Calu3 (cell line): ENCODE measurements at regions not wholly inside any gene's neighbourhood (a gene's known extent, or its start where the extent isn't known, plus 50 kb on each side); places are given as distances from the start of the nearest gene placed in this dataset.

ENCODE experiments used
- BruUV-seq: library from RNA; stranded (reverse); fragments of 400-500 nt; replicated peaks from 2 replicates; lab custom pipeline; 2021; lab: Mats Ljungman, UMichigan
- CTCF ChIA-PET: fragments of 300-600 bp; sonication (Branson Sonifier 250); formaldehyde crosslinking; loops from one replicate; lab custom pipeline; 2022; ENCODE audit warnings: antibody characterized with exemption; lab: Charles Lee
- DNase-seq: peaks from one replicate; pipeline ENCODE4 v3.0.0; 2022
- H3K27ac Mint-ChIP-seq: one replicate; pipeline ENCODE4 v1.8.0; 2022; ENCODE audit warnings: mixed read lengths; ENCODE audit not compliant: unreplicated experiment
- H3K27me3 Mint-ChIP-seq: one replicate; pipeline ENCODE4 v1.8.0; 2022; ENCODE audit warnings: mixed read lengths; ENCODE audit not compliant: unreplicated experiment
- H3K36me3 Mint-ChIP-seq: one replicate; pipeline ENCODE4 v1.8.0; 2022; ENCODE audit warnings: mild to moderate bottlenecking, moderate library complexity, mixed read lengths; ENCODE audit not compliant: insufficient read depth, unreplicated experiment
- H3K4me1 Mint-ChIP-seq: one replicate; pipeline ENCODE4 v1.8.0; 2022; ENCODE audit warnings: mild to moderate bottlenecking, low read depth, mixed read lengths; ENCODE audit not compliant: unreplicated experiment
- H3K4me3 Mint-ChIP-seq: one replicate; pipeline ENCODE4 v1.8.0; 2022; ENCODE audit warnings: mild to moderate bottlenecking, low read depth, moderate library complexity, mixed read lengths; ENCODE audit not compliant: unreplicated experiment
- H3K9me3 Mint-ChIP-seq: one replicate; pipeline ENCODE4 v1.8.0; 2022; ENCODE audit warnings: low read depth, mixed read lengths; ENCODE audit not compliant: unreplicated experiment
- intact Hi-C: fragments of 100-400 bp; cut with micrococcal nuclease; formaldehyde crosslinking; loops from one replicate; pipeline ENCODE4 v1.10.0; 2022; ENCODE audit not compliant: unreplicated experiment
- TF ChIP-seq, protein P1 (sequence below): fragments of 200-600 bp; IDR thresholded peaks from one replicate; pipeline ENCODE4 v1.8.0; 2022; ENCODE audit warnings: antibody characterized with exemption; ENCODE audit not compliant: unreplicated experiment

DNA sequence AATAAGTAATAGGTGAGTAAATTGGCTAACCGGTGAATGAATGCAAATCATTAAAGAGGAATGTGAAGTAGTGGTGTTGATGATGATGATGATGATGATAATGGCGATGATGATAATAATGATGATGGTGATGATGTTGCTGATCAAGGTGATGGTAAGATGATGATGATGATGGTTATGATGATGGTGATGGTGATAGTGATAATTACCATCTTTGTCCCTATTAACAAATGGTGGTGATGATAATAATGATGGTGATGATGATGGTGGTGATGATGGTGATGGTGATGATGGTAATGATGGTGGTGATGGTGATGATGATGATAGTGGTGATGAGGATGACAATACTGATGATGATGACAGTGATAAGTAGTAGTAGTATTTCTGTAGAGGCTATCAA, 452.6 kb downstream of the ZNF536 start:
- Mint-ChIP-seq H3K27me3 (no peaks in the 10 kb centered on the region), H3K4me3 (no peak overlapping the region), H3K9me3 (peaks cover 15% of the 10 kb centered on the region), H3K4me1 (no peaks in the 10 kb centered on the region), H3K27ac (no peak overlapping the region), H3K36me3 (no peaks in the 10 kb centered on the region)
- no TSS peak for BruUV-seq
- TF ChIP-seq, protein P1, sequence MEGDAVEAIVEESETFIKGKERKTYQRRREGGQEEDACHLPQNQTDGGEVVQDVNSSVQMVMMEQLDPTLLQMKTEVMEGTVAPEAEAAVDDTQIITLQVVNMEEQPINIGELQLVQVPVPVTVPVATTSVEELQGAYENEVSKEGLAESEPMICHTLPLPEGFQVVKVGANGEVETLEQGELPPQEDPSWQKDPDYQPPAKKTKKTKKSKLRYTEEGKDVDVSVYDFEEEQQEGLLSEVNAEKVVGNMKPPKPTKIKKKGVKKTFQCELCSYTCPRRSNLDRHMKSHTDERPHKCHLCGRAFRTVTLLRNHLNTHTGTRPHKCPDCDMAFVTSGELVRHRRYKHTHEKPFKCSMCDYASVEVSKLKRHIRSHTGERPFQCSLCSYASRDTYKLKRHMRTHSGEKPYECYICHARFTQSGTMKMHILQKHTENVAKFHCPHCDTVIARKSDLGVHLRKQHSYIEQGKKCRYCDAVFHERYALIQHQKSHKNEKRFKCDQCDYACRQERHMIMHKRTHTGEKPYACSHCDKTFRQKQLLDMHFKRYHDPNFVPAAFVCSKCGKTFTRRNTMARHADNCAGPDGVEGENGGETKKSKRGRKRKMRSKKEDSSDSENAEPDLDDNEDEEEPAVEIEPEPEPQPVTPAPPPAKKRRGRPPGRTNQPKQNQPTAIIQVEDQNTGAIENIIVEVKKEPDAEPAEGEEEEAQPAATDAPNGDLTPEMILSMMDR = no peak
- CTCF ChIA-PET = no interaction called here
- DNase-seq = no peak
- intact Hi-C loops = no loop called here

DNA sequence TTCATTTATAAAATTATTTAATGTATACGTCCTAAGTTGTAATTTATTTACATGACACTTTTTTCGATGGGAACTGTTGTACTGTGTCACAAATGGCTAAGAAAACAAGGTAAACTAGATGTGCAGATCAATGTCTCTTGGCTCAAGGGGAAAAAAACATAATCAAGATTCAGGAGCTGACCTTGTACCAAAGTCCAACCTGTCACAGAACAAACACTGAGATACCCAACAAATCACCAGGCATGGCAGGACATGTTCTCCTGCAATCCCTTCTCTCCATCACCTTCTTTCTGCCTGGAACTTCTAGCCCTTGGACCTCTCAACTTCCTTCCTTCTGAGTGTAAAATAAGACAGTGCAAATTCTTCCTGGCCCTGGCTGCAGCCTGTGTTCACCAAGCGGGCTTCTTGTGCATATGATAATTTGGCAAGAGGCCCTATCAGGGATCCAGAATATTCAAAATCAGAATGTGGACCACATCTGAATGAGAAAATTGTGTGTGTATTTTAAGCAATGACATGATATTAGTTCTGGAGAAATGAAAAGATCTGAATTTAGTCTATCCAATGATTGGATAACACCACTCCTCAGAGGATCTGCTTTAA, 445.9 kb downstream of the ZNF536 start:
- Mint-ChIP-seq H3K4me1 (no peaks in the 10 kb centered on the region), H3K36me3 (peaks cover 5% of the 10 kb centered on the region), H3K4me3 (no peak overlapping the region), H3K27ac (no peak overlapping the region), H3K27me3 (no peaks in the 10 kb centered on the region), H3K9me3 (peaks cover 27% of the 10 kb centered on the region)
- no TSS peak for BruUV-seq
- CTCF ChIA-PET = no interaction called here
- intact Hi-C loops = no loop called here
- DNase-seq = no peak
- TF ChIP-seq, protein P1 = no peak

DNA sequence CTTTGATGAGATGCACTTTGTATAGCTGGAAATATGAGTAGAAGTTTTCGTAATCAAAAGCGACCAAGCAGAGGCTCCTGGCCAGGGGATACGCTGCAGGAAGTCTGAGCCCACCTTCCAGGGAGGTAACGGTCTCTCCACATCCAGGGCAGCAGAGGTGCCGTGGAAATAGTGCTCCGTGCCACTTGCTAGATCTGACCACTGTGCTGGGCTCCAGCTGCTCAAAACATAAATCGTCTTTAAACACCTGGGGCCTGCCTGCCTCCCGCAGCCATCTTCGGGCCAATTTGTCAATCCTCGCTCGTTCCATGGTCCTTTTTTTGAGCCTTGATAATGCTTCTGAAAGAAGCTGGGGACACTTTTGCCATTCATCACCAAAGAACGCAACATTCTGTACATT, 445.0 kb downstream of the ZNF536 start:
- Mint-ChIP-seq H3K9me3 (peaks cover 27% of the 10 kb centered on the region), H3K4me1 (no peaks in the 10 kb centered on the region), H3K36me3 (peaks cover 5% of the 10 kb centered on the region), H3K27me3 (no peaks in the 10 kb centered on the region), H3K4me3 (no peak overlapping the region), H3K27ac (no peak overlapping the region)
- CTCF ChIA-PET = no interaction called here
- no peak for DNase-seq
- no TSS peak for BruUV-seq
- TF ChIP-seq, protein P1 = no peak
- intact Hi-C loops = no loop called here

DNA sequence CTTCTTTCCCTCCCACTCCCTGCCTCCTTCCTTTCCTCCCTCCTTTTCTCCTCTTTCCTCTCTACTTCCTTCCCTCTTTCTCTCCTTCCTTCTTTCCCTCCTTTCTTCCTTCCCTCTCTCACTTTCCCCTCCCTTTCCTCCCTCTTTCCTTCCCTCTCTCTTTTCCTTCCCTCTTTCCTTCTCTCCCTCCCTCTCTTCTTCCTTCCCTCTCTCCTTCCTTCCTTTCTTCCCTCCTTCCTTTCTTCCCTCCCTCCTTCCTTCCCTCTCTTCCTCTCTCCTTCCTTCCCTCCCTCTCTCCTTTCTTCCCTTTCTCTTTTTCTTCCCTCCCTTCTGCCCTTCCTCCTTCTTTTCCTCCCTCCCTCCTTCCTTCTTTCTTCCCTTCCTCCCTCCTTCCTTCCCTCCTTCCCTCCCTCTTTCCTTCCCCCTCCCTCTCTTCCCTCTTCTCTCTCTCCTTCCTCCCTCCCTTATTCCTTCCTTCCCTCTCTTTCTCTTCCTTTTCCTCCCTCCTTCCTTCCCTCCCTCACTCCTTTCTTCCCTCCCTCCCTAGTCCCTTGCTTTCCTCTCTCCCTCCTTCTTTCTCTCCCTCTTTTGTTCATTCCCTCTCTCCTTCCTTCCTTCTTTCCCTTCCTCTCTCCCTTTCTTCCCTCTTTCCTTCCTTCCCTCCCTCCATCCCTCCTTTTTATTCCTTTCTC, 443.9 kb downstream of the ZNF536 start:
- no peak overlapping the region for H3K4me3 Mint-ChIP-seq
- no peak overlapping the region for H3K27ac Mint-ChIP-seq
- H3K36me3 Mint-ChIP-seq = peaks cover 5% of the 10 kb centered on the region
- H3K9me3 Mint-ChIP-seq = peaks cover 22% of the 10 kb centered on the region
- BruUV-seq = no TSS peak
- CTCF ChIA-PET = no interaction called here
- TF ChIP-seq, protein P1 = no peak
- no peaks in the 10 kb centered on the region for H3K27me3 Mint-ChIP-seq
- H3K4me1 Mint-ChIP-seq = no peaks in the 10 kb centered on the region
- intact Hi-C loops = no loop called here
- DNase-seq = no peak
